Hindlimb muscle (tissue), 1 donor: ENCODE measurements at regions not wholly inside any gene's neighbourhood (a gene's known extent, or its start where the extent isn't known, plus 50 kb on each side); places are given as distances from the start of the nearest gene placed in this dataset.

Experiments
- DNase-seq: peaks from one replicate; pipeline ENCODE4 v3.0.0-alpha.2; 2013

DNA sequence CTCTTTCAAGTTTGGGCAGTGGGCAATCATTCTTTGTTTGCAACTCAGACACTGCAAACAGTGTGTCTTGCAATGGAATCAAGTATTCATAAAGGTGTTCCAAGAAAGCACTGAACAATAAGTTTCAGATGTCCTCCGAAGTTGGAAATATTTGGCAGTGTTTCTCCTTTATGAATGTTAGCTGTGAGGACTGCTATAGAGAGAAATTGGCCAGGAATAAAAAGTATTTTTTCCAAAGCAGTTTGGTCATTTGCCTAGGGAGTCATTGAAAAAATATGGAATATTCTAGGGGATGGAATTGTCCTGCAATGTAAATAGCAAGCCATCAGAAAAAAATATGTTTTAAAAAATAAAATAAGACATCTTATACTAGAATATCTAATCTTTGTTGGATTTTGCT is 688.6 kb upstream of the SEMA6A start:
- peak; percentile 36 for DNase-seq

- DNase-seq: no peak
Measured at GRCh38 chr5:117262572-117263131, 688.0 kb upstream of the SEMA6A start.

- DNase-seq: no peak
Measured at GRCh38 chr5:117261948-117262571, 687.4 kb upstream of the SEMA6A start.

- DNase-seq: peak; percentile 39
Measured at GRCh38 chr5:117255211-117256027, 680.8 kb upstream of the SEMA6A start.

DNA sequence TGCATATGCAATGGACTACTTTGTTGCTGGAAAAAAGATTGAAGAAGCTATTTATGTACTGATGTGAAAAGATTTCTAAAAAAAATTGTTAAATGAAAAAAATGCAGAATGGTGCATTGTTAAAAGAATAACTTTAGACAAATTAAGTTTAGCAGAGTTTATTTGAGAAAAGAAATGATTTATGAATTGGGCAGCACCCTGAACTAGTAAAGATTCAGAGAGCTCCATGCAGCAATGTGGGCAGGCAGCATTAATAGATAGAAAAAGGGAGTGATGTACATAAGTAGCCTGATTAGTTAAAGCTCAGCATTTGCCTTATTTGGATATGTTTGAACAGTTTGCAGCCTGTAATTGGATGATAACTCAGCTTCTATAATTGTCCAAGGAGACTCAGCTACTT is 677.9 kb upstream of the SEMA6A start:
- DNase-seq: no peak

- DNase-seq: no peak
Measured at GRCh38 chr5:117249086-117249815, 674.6 kb upstream of the SEMA6A start.

GRCh38 chr5:117246424-117246823 is 671.8 kb upstream of the SEMA6A start:
- no peak for DNase-seq

- no peak for DNase-seq
Measured at GRCh38 chr5:117245130-117245529, 670.5 kb upstream of the SEMA6A start.

DNA sequence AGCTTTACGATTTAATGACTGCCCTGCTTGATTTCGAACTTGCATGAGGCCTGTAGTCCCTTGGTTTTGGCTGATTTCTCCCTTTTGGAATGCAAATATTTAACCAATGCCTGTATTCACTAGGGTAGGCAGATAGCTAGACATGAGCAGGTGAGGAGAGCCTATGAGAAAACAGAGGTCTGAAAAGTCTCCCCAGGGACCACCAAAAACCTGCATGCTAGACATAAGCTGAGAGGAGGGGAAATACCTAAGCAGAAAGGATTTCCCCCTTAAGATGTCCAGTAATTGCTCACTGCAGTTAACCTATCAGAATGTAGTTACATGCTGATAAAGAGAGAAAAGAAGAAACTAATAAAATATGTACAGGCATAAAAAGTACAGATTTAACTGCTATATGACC is 667.4 kb upstream of the SEMA6A start:
- no peak for DNase-seq

GRCh38 chr5:117236941-117237340 is 662.3 kb upstream of the SEMA6A start:
- no peak for DNase-seq

DNA sequence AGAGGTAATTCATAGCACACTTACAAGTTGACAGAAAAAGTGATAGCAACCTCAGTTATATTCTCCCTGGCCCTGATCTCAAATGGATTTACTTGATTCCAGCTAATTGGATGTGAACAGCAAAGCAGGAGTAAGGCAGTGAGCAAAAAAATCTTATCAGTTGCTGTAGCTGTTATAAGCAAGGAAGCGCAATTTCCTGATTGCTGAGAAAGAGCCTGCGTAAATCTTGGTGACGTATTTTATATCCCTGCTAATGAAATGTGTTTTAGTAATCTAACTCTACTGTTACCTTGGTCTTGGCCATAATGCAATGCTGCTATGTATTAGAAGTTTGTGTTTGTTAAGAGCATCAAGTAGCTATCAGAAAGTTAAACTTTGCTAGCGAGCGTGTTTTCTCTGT is 661.2 kb upstream of the SEMA6A start:
- DNase-seq: no peak

- DNase-seq: no peak
Measured at GRCh38 chr5:117230375-117230774, 655.8 kb upstream of the SEMA6A start.

GRCh38 chr5:117220730-117221129 is 646.1 kb upstream of the SEMA6A start:
- no peak for DNase-seq

- DNase-seq: no peak
Measured at GRCh38 chr5:117218789-117219188, 644.2 kb upstream of the SEMA6A start.

GRCh38 chr5:117212866-117213265 is 638.2 kb upstream of the SEMA6A start:
- no peak for DNase-seq

DNA sequence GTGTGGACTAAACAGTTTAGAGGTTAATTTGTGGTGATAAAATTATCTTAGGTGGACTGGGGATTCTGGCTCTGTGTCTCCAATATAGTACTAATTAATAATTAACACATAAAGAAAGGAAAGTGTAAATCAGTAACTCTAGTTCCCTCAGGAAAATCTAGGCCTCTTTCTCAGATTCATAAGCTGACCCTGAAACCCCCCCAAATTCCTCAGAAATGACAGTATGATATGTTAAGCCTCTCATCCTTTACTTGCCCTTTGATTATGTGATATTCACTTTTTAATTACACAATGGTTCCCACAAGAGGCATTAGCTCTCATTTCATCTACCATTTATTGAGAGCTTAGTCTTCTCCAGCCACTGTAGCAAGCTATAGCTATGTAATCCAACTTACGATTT is 636.2 kb upstream of the SEMA6A start:
- DNase-seq: no peak

DNA sequence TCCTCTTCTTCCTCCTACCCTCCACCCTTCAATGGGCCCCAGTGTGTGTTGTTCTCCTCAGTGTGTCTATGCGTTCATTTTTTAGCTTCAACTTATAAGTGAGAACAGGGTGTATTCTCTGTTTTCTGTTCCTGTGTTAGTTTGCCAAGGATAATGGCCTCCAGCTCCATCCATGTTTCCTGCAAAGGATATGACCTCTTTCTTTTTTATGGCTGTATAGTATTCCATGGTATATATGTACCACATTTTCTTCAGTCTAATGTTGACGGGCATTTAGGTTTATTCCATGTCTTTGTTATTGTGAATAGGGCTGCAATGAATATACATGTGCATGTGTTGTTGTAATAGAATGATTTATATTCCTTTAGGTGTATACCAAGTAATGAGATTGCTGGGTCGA is 634.9 kb upstream of the SEMA6A start:
- DNase-seq: no peak

DNA sequence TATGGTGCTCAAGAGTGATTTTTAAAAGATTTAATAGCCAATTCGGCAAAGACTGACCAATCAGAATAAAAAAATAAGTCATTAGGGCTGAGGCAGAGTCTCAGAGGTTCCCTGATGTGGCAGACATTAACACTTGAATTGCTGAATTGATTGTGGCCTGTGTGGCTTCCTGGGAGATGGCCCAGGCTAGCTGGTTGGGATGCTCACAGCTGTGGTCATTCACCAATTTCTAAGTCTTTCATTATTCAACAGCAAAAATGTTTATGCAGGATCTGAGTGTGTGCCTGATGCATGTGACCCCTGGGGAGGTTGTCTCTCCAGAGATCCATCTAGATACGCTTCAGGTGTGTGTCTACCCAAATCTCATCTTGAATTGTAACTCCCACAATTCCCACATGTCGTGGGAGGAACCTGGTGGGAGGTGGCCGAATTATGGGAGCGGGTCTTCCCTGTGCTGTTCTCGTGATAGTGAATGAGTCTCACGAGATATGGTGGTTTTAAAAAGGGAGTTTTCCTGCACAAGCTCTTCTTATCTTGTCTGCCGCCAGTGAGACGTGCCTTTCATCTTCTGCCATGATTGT is 632.6 kb upstream of the SEMA6A start:
- DNase-seq: no peak

DNA sequence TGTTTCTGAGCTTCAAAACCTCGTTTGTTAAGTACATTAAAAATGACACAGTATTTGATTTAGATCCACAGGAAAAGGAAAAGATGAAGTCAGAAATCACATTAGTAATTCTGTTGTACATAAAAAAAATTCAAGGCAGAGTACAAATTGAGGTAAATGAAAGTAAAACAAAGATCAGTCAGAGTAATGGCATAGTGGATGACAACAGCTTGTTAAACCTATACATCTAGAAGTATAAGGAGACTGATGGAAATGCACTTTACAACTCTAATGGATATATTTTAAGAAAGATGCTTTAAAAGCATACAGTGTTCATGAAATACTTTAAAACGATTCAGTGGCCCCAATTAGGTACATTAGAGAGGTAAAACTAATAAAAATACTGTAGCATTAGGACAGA is 631.3 kb upstream of the SEMA6A start:
- no peak for DNase-seq

DNA sequence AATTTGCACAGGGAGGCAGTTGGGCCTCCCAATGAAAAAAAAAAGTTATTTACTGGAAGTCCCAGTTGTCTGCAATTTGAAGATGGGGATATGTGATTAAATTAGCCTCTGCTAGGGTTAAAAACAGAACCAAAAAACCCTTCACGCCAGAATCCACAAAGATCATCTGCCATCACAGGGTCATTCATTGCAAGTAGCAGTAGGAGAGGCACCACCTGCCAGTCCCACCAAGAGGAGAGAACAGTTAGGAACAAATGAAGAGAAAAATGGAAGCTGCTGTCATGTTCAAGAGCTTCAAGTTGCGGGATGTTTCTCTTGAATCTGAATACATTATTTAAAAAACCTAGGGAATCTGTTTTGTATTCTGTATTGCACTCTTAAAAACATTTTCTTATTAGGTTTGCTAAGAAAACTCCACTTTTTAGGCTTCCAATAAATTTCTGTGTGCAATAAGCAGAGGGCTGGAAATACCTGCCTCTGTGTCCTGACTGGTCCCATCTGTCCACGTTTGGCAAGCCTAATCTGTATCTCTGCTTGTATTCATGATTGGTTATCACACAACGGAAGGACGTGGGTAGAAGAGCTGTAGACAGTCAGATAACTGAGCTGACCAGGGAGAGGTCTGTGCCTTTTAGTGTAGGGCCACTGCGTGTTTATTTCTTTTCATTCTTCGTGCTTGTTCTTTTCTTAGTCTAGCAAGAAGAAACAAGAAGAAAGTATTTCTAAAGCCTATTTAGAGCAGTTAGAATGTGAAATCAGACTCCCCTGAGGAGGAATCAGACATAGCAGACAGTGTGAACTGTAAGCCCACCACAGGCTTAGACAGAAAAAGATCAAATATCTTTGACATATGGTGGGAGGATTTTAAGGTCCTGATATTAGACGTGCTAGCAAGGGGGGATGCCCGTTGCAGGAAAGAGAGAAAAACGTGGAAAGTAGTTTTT is 630.6 kb upstream of the SEMA6A start:
- no peak for DNase-seq

GRCh38 chr5:117204404-117204803 is 629.8 kb upstream of the SEMA6A start:
- no peak for DNase-seq

- no peak for DNase-seq
Measured at GRCh38 chr5:117203584-117203983, 629.0 kb upstream of the SEMA6A start.
